ENCODE measurements at regions not wholly inside any gene's neighbourhood (a gene's known extent, or its start where the extent isn't known, plus 50 kb on each side); places are given as distances from the start of the nearest gene placed in this dataset.

DNA sequence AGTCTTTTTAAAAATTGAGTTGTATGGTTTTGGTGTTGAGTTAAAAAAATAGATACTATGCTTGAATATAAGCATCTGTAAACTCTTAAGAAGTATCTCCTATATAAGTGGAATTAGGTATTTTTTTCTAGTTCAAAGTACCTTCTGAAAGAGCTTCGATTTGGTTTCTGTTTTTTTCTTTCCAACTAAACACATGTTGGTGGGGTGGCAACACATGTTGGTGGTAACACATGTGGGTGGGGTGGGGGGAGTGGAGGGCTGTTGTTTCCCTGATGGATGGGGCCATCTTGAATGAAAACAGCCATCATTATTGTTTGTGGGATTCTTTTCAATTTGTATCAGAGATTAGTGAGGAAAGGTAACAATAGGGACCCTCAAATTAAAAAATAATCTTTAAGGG, 178.9 kb downstream of the STK31 start:
- TF ChIP-seq, protein P1, sequence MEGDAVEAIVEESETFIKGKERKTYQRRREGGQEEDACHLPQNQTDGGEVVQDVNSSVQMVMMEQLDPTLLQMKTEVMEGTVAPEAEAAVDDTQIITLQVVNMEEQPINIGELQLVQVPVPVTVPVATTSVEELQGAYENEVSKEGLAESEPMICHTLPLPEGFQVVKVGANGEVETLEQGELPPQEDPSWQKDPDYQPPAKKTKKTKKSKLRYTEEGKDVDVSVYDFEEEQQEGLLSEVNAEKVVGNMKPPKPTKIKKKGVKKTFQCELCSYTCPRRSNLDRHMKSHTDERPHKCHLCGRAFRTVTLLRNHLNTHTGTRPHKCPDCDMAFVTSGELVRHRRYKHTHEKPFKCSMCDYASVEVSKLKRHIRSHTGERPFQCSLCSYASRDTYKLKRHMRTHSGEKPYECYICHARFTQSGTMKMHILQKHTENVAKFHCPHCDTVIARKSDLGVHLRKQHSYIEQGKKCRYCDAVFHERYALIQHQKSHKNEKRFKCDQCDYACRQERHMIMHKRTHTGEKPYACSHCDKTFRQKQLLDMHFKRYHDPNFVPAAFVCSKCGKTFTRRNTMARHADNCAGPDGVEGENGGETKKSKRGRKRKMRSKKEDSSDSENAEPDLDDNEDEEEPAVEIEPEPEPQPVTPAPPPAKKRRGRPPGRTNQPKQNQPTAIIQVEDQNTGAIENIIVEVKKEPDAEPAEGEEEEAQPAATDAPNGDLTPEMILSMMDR (IDR thresholded peaks at IDR 0.05): no peak
- no peak for TF ChIP-seq POLR2A (IDR thresholded peaks at IDR 0.05)
